Pancreas (tissue), 10 donors: ENCODE measurements at regions not wholly inside any gene's neighbourhood (a gene's known extent, or its start where the extent isn't known, plus 50 kb on each side); places are given as distances from the start of the nearest gene placed in this dataset.

Experiments
- ATAC-seq, 4 donors: fragments of 200-7000 bp; cut with Tn5 transposase; one replicate each; pipeline versions ENCODE4 v1.8.0 to v1.9.1; 2020; ENCODE audit warnings: mild to moderate bottlenecking in 4 of 4, moderate library complexity in 4 of 4
- DNase-seq, 6 donors: peaks; one replicate each; pipeline ENCODE4 v3.0.0-alpha.2; 2020
- FAIRE-seq: peaks from 2 replicates; lab custom pipeline; 2012; peaks lifted over from hg19 to GRCh38; lab: Jason Lieb, UNC
- H3K27ac ChIP-seq, 4 donors: fragments of 200-600 bp; sonication (generic); 1 replicate in 3 of 4; 2 replicates in 1 of 4; pipeline versions ENCODE4 v1.5.0 to v1.8.0; 2020
- H3K27me3 ChIP-seq, 4 donors: fragments of 200-600 bp; one replicate each; pipeline ENCODE4 v1.8.0; 2021
- H3K36me3 ChIP-seq, 3 donors: fragments of 200-600 bp; sonication (generic) in 1 of 3; one replicate each; pipeline versions ENCODE4 v1.5.0 to v1.8.0; 2020 to 2021
- H3K4me1 ChIP-seq, 3 donors: fragments of 200-600 bp; one replicate each; pipeline ENCODE4 v1.8.0; 2021
- H3K4me3 ChIP-seq, 4 donors: fragments of 200-600 bp; sonication (generic) in 2 of 4; one replicate each; pipeline versions ENCODE4 v1.5.0 to v1.8.0; 2020 to 2021
- H3K9me3 ChIP-seq, 4 donors: fragments of 200-600 bp; one replicate each; pipeline ENCODE4 v1.8.0; 2021
- CTCF ChIP-seq, 4 donors: fragments of 200-600 bp; sonication (generic) in 3 of 4; IDR thresholded peaks; one replicate each; pipeline versions ENCODE4 v1.5.0 to v1.8.0; 2021; ENCODE audit warnings: antibody characterized with exemption in 4 of 4
- whole genome bisulfite sequencing, 2 donors: extraction: QIAGEN DNeasy Blood & Tissue Kit; methylation state at CpG; one replicate each; pipeline ENCODE4 v1.1.7; 2013; 5-methylcytosine and 5-hydroxymethylcytosine counted together
- intact Hi-C, 3 donors: fragments of 100-400 bp; cut with DNase I; formaldehyde crosslinking; loops; one replicate each; pipeline versions ENCODE4 v1.11.1 to v1.14.2; 2022
- donor health status: healthy with polysubstance abuse.
- donor health status: DM: no; HTN: no; CAD: no; lungs with moderate emphysema.
- donor health status: DM: no; HTN: no; CAD: no.
- donor health status: control.
- donor health status: control.
- donor health status: Bipolar disorder and iron deficiency.
- donor health status: DM: yes; HTN: yes; CAD: no.
- donor health status: DM: no; HTN: no; CAD: no.
- donor health status: DM: no; HTN: no; CAD: no.
- donor health status: DM: yes; HTN: yes; CAD: no.

GRCh38 chr15:61541516-61541915 is 312.4 kb upstream of the RORA start:
- no peak for DNase-seq
- H3K27ac ChIP-seq: no peak overlapping the region
- no peaks in the 10 kb centered on the region for H3K9me3 ChIP-seq
- no peak overlapping the region for H3K4me3 ChIP-seq
- no peak for ATAC-seq
- no peaks in the 10 kb centered on the region for H3K4me1 ChIP-seq
- no peaks in the 10 kb centered on the region for H3K27me3 ChIP-seq
- H3K36me3 ChIP-seq: no peaks in the 10 kb centered on the region
- intact Hi-C loops: no loop called here
- FAIRE-seq: no peak
- TF ChIP-seq CTCF (IDR thresholded peaks at IDR 0.05): no peak
- 89 to 90% methylated on average over 1 of the region's 1 CpG for WGBS, 2 donors

- no peak overlapping the region for H3K27ac ChIP-seq
- no peaks in the 10 kb centered on the region for H3K4me1 ChIP-seq
- FAIRE-seq (no peak), DNase-seq (no peak), ATAC-seq (no peak)
- no peaks in the 10 kb centered on the region for H3K27me3 ChIP-seq
- 28 to 45% methylated on average over 3 of the region's 3 CpGs for WGBS, 2 donors
- H3K9me3 ChIP-seq: no peaks in the 10 kb centered on the region
- no peak overlapping the region for H3K4me3 ChIP-seq
- TF ChIP-seq CTCF (IDR thresholded peaks at IDR 0.05): no peak
- H3K36me3 ChIP-seq: no peaks in the 10 kb centered on the region
- intact Hi-C loops: no loop called here
Measured at GRCh38 chr15:61537337-61537736, 308.2 kb upstream of the RORA start.

- no peak overlapping the region for H3K4me3 ChIP-seq
- DNase-seq: no peak
- TF ChIP-seq CTCF (IDR thresholded peaks at IDR 0.05): no peak
- intact Hi-C loops: no loop called here
- no peaks in the 10 kb centered on the region for H3K9me3 ChIP-seq
- 59 to 67% methylated on average over 3 of the region's 3 CpGs for WGBS, 2 donors
- H3K27ac ChIP-seq: no peak overlapping the region
- FAIRE-seq: no peak
- H3K27me3 ChIP-seq: no peaks in the 10 kb centered on the region
- H3K36me3 ChIP-seq: no peaks in the 10 kb centered on the region
- ATAC-seq: no peak
- no peaks in the 10 kb centered on the region for H3K4me1 ChIP-seq
Measured at GRCh38 chr15:61534986-61535385, 305.9 kb upstream of the RORA start.

- no peaks in the 10 kb centered on the region for H3K27me3 ChIP-seq
- no peak overlapping the region for H3K27ac ChIP-seq
- WGBS, 2 donors: 71 to 73% methylated on average over 2 of the region's 2 CpGs
- ATAC-seq (no peak), FAIRE-seq (no peak), DNase-seq (no peak)
- H3K4me1 ChIP-seq: no peaks in the 10 kb centered on the region
- intact Hi-C loops: no loop called here
- no peaks in the 10 kb centered on the region for H3K9me3 ChIP-seq
- H3K4me3 ChIP-seq: no peak overlapping the region
- TF ChIP-seq CTCF (IDR thresholded peaks at IDR 0.05): no peak
- H3K36me3 ChIP-seq: no peaks in the 10 kb centered on the region
Measured at GRCh38 chr15:61530769-61531168, 301.7 kb upstream of the RORA start.

GRCh38 chr15:61528581-61528910 is 299.4 kb upstream of the RORA start:
- Histone ChIP-seq H3K27me3 (no peaks in the 10 kb centered on the region), H3K36me3 (no peaks in the 10 kb centered on the region), H3K4me1 (no peaks in the 10 kb centered on the region), H3K4me3 (no peak overlapping the region), H3K9me3 (no peaks in the 10 kb centered on the region), H3K27ac (no peak overlapping the region)
- ATAC-seq: no peak
- WGBS, 2 donors: 43 to 50% methylated on average over 2 of the region's 2 CpGs
- TF ChIP-seq CTCF (IDR thresholded peaks at IDR 0.05): no peak
- FAIRE-seq: no peak
- intact Hi-C loops: no loop called here
- no peak for DNase-seq
